WI38 (cell line): ENCODE measurements at regions not wholly inside any gene's neighbourhood (a gene's known extent, or its start where the extent isn't known, plus 50 kb on each side); places are given as distances from the start of the nearest gene placed in this dataset.
"Not testable (repeated sequence)": the region's sequence is repeated elsewhere in the genome, so short reads cannot be mapped to it uniquely, and the experiment has no call there.

Experiments used
- H3K4me3 ChIP-seq: 2 replicates; pipeline ENCODE4 v1.5.1; 2011; ENCODE audit warnings: low read depth, mild to moderate bottlenecking, control low read depth, low read length
- CTCF ChIP-seq: IDR thresholded peaks from 2 replicates; pipeline ENCODE4 v1.5.1; 2012; ENCODE audit warnings: low read depth, mild to moderate bottlenecking, control low read depth, low read length

- TF ChIP-seq CTCF: no peak
- H3K4me3 ChIP-seq: no peak overlapping the region
Observed at GRCh38 chr5:104456122-104456521, 893.5 kb upstream of the NUDT12 start.

- no peak for TF ChIP-seq CTCF
- no peak overlapping the region for H3K4me3 ChIP-seq
Observed at GRCh38 chr5:104452550-104452949, 890.0 kb upstream of the NUDT12 start.

- not testable (repeated sequence) for H3K4me3 ChIP-seq
Observed at GRCh38 chr5:104451911-104452310, 889.3 kb upstream of the NUDT12 start.

GRCh38 chr5:104444656-104445055 lies 882.1 kb upstream of the NUDT12 start:
- no peak for TF ChIP-seq CTCF
- no peak overlapping the region for H3K4me3 ChIP-seq

GRCh38 chr5:104443706-104444105 lies 881.1 kb upstream of the NUDT12 start:
- no peak for TF ChIP-seq CTCF
- no peak overlapping the region for H3K4me3 ChIP-seq

GRCh38 chr5:104431981-104432380 lies 869.4 kb upstream of the NUDT12 start:
- no peak for TF ChIP-seq CTCF
- no peak overlapping the region for H3K4me3 ChIP-seq

- H3K4me3 ChIP-seq: no peak overlapping the region
- TF ChIP-seq CTCF: no peak
Observed at GRCh38 chr5:104431002-104431620, 868.5 kb upstream of the NUDT12 start.

GRCh38 chr5:104429911-104430310 lies 867.3 kb upstream of the NUDT12 start:
- TF ChIP-seq CTCF: no peak
- no peak overlapping the region for H3K4me3 ChIP-seq
